NCI-H146 treated with DMSO at 0.1 percent for 48 hours (cell line): ENCODE measurements at regions not wholly inside any gene's neighbourhood (a gene's known extent, or its start where the extent isn't known, plus 50 kb on each side); places are given as distances from the start of the nearest gene placed in this dataset.
"Not testable (repeated sequence)": the region's sequence is repeated elsewhere in the genome, so short reads cannot be mapped to it uniquely, and the experiment has no call there.

Experiments used
- DNase-seq: peaks from one replicate; lab custom pipeline; 2025; ENCODE audit not compliant: unreplicated experiment; lab: John Stamatoyannopoulos, UW

GRCh38 chr10:46095943-46096342, 49.9 kb upstream of the MSMB start:
- not testable (repeated sequence) for DNase-seq

GRCh38 chr10:46096446-46096845, 50.4 kb upstream of the MSMB start:
- no peak for DNase-seq

- DNase-seq: no peak
Measured at GRCh38 chr10:46096909-46097575, 51.0 kb upstream of the MSMB start.

GRCh38 chr10:46097576-46098317, 51.7 kb upstream of the MSMB start:
- DNase-seq: no peak

GRCh38 chr10:46098386-46098785, 52.3 kb upstream of the MSMB start:
- no peak for DNase-seq

GRCh38 chr10:46098925-46099324, 52.9 kb upstream of the MSMB start:
- not testable (repeated sequence) for DNase-seq

- no peak for DNase-seq
Measured at GRCh38 chr10:46104071-46104585, 58.1 kb upstream of the MSMB start.

GRCh38 chr10:46105416-46105815, 59.3 kb upstream of the MSMB start:
- DNase-seq: not testable (repeated sequence)

- DNase-seq: not testable (repeated sequence)
Measured at GRCh38 chr10:46105856-46106409, 59.9 kb upstream of the MSMB start.

GRCh38 chr10:46106410-46107255, 60.6 kb upstream of the MSMB start:
- DNase-seq: peak; percentile 16

GRCh38 chr10:46108158-46108499, 62.1 kb upstream of the MSMB start:
- not testable (repeated sequence) for DNase-seq

- not testable (repeated sequence) for DNase-seq
Measured at GRCh38 chr10:46154271-46154670, 108.2 kb upstream of the MSMB start.

- not testable (repeated sequence) for DNase-seq
Measured at GRCh38 chr10:46154683-46155082, 108.6 kb upstream of the MSMB start.

GRCh38 chr10:46156866-46157265, 110.8 kb upstream of the MSMB start:
- not testable (repeated sequence) for DNase-seq

GRCh38 chr10:46169736-46170135, 117.1 kb upstream of the ANTXRL start:
- no peak for DNase-seq

GRCh38 chr10:46170789-46171188, 116.0 kb upstream of the ANTXRL start:
- DNase-seq: no peak

- DNase-seq: no peak
Measured at GRCh38 chr10:46171661-46172060, 115.1 kb upstream of the ANTXRL start.

- DNase-seq: no peak
Measured at GRCh38 chr10:46175296-46175695, 111.5 kb upstream of the ANTXRL start.

- DNase-seq: no peak
Measured at GRCh38 chr10:46175831-46176230, 111.0 kb upstream of the ANTXRL start.

GRCh38 chr10:46187431-46187830, 99.4 kb upstream of the ANTXRL start:
- not testable (repeated sequence) for DNase-seq

- no peak for DNase-seq
Measured at GRCh38 chr10:46197050-46197449, 89.7 kb upstream of the ANTXRL start.
